NT2/D1 (cell line): ENCODE measurements at regions not wholly inside any gene's neighbourhood (a gene's known extent, or its start where the extent isn't known, plus 50 kb on each side); places are given as distances from the start of the nearest gene placed in this dataset.

Experiments used
- DNase-seq: peaks from one replicate; pipeline ENCODE4 v3.0.0-alpha.2; 2011; ENCODE audit warnings: low read depth, low spot score
- H3K27me3 ChIP-seq: 2 replicates; pipeline ENCODE4 v1.6.0; 2011; ENCODE audit warnings: mild to moderate bottlenecking; ENCODE audit not compliant: insufficient read length, insufficient read depth
- H3K36me3 ChIP-seq: 2 replicates; pipeline ENCODE4 v1.6.1; 2011; ENCODE audit warnings: mild to moderate bottlenecking, low read length, mixed read lengths; ENCODE audit not compliant: insufficient read depth, insufficient read length
- H3K4me1 ChIP-seq: 2 replicates; pipeline ENCODE4 v1.5.1; 2011; ENCODE audit not compliant: insufficient read depth, insufficient read length
- H3K4me3 ChIP-seq: 2 replicates; pipeline ENCODE4 v1.5.1; 2011; ENCODE audit warnings: low read depth; ENCODE audit not compliant: insufficient read length
- H3K9ac ChIP-seq: 2 replicates; pipeline ENCODE4 v1.6.0; 2011; ENCODE audit warnings: low read depth; ENCODE audit not compliant: insufficient read length
- H3K9me3 ChIP-seq: 2 replicates; pipeline ENCODE4 v1.5.1; 2011; ENCODE audit warnings: mild to moderate bottlenecking, low read length; ENCODE audit not compliant: insufficient read depth
- SUZ12 ChIP-seq: IDR thresholded peaks from 2 replicates; pipeline ENCODE4 v1.6.1; 2011; ENCODE audit not compliant: insufficient read length, insufficient read depth; ENCODE audit errors: extremely low read depth
- YY1 ChIP-seq: IDR thresholded peaks from 2 replicates; pipeline ENCODE4 v1.6.1; 2011; ENCODE audit not compliant: insufficient read length, insufficient read depth
- ZNF274 ChIP-seq: IDR thresholded peaks from 2 replicates; pipeline ENCODE4 v1.6.1; 2011; ENCODE audit warnings: mild to moderate bottlenecking, low read depth, low read length

GRCh38 chr15:59953392-59953883 lies 50.7 kb upstream of the FOXB1 start:
- H3K27me3 ChIP-seq = no peaks in the 10 kb centered on the region
- H3K4me1 ChIP-seq = no peaks in the 10 kb centered on the region
- H3K9me3 ChIP-seq = peaks cover 5% of the 10 kb centered on the region; the same call in 1 of the 2 replicates
- H3K4me3 ChIP-seq = no peak overlapping the region
- H3K36me3 ChIP-seq = no peaks in the 10 kb centered on the region
- no peak for DNase-seq
- no peak for TF ChIP-seq ZNF274
- TF ChIP-seq SUZ12 = no peak
- TF ChIP-seq YY1 = no peak
- no peak overlapping the region for H3K9ac ChIP-seq

- H3K9ac ChIP-seq = no peak overlapping the region
- TF ChIP-seq SUZ12 = no peak
- TF ChIP-seq YY1 = no peak
- no peak for TF ChIP-seq ZNF274
- H3K9me3 ChIP-seq = peaks cover under 1% of the 10 kb centered on the region; the same call in 1 of the 2 replicates
- no peaks in the 10 kb centered on the region for H3K27me3 ChIP-seq
- H3K4me1 ChIP-seq = no peaks in the 10 kb centered on the region
- no peak for DNase-seq
- H3K36me3 ChIP-seq = no peaks in the 10 kb centered on the region
- H3K4me3 ChIP-seq = no peak overlapping the region
Measured at GRCh38 chr15:59952960-59953359, 51.2 kb upstream of the FOXB1 start.

GRCh38 chr15:59950603-59951388 lies 53.3 kb upstream of the FOXB1 start:
- H3K9ac ChIP-seq = no peak overlapping the region
- no peaks in the 10 kb centered on the region for H3K9me3 ChIP-seq
- DNase-seq = no peak
- H3K4me1 ChIP-seq = no peaks in the 10 kb centered on the region
- no peak overlapping the region for H3K4me3 ChIP-seq
- no peaks in the 10 kb centered on the region for H3K36me3 ChIP-seq
- TF ChIP-seq ZNF274 (no peak), YY1 (no peak), SUZ12 (no peak)
- no peaks in the 10 kb centered on the region for H3K27me3 ChIP-seq

DNA sequence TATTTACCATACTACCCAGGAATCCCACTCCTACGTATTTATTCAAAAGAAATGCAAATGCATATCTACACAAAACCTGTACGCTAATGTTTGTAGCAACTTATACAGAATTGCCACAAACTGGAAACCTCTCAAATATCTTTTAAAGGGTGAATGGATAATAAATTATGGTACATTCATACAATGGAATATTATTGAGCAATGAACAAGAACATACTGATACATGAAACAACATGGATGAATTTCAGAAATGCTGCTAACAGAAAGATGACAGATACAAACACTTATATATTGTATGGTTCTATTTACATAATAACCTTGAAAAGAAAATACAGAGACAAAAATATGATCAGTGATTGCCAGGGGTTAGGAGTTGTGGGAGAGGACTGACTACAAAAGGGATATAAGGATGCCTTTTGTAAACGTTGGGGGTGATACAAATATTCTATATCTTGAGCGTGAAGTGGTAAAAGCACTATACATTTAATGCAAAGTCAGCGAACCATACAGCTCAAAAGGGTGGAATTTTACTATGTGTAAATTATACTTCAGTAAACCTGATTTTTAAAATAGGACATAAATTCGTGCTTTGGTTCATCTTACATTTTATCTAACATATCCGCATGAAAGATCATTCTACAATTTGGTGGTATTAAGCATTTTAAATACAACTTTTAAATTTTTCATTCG lies 55.0 kb upstream of the FOXB1 start:
- no peak overlapping the region for H3K4me3 ChIP-seq
- H3K9ac ChIP-seq = no peak overlapping the region
- no peaks in the 10 kb centered on the region for H3K36me3 ChIP-seq
- H3K9me3 ChIP-seq = no peaks in the 10 kb centered on the region
- H3K27me3 ChIP-seq = no peaks in the 10 kb centered on the region
- no peak for DNase-seq
- no peaks in the 10 kb centered on the region for H3K4me1 ChIP-seq
- no peak for TF ChIP-seq ZNF274
- TF ChIP-seq SUZ12 = no peak
- TF ChIP-seq YY1 = no peak

DNA sequence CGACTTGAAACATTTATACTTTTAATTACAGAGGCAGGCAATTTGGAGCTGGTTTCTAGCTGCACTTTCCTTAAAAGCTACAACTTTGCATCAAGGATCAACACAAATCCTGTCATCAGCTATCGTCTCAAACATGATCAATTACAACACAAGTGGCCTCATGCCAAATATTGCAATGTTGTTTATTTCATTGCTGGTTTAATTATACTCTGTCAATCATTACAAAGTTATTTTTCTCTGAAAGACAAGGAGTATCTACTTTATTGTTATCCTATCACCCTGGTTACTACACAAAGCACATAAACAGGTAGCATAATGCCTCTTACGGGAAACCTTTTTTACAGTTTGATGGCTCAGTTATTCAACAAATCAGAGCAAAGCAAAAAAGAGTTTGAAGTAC lies 58.0 kb upstream of the FOXB1 start:
- H3K4me3 ChIP-seq = no peak overlapping the region
- no peak for DNase-seq
- no peaks in the 10 kb centered on the region for H3K36me3 ChIP-seq
- H3K9ac ChIP-seq = no peak overlapping the region
- no peaks in the 10 kb centered on the region for H3K27me3 ChIP-seq
- H3K4me1 ChIP-seq = peaks cover 4% of the 10 kb centered on the region
- no peaks in the 10 kb centered on the region for H3K9me3 ChIP-seq
- no peak for TF ChIP-seq SUZ12
- no peak for TF ChIP-seq YY1
- no peak for TF ChIP-seq ZNF274

GRCh38 chr15:59945036-59945435 lies 59.1 kb upstream of the FOXB1 start:
- H3K9me3 ChIP-seq = no peaks in the 10 kb centered on the region
- no peak overlapping the region for H3K9ac ChIP-seq
- H3K4me3 ChIP-seq = no peak overlapping the region
- H3K36me3 ChIP-seq = no peaks in the 10 kb centered on the region
- peaks cover 5% of the 10 kb centered on the region for H3K4me1 ChIP-seq
- TF ChIP-seq ZNF274 = no peak
- TF ChIP-seq SUZ12 = no peak
- no peak for TF ChIP-seq YY1
- no peaks in the 10 kb centered on the region for H3K27me3 ChIP-seq
- no peak for DNase-seq

DNA sequence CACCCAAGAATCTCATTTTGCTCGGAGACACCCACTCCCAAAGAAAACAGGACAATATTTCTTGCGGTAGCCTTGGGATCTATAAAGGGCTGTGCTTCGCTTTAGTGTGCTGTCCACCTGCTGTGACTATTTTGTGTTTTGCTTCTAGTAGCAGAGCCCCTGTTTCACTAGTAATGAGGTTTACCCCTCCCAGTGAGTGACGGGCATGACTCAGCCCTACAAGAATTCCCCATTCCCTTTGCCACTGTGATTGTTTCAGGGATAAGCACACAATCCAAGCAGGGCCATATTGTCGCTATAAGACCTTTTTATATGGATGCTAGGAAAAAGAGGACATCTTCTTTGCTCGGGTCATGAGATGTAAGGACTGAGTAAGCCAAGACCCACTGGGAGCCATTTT lies 62.5 kb upstream of the FOXB1 start:
- DNase-seq = peak; percentile 72
- TF ChIP-seq SUZ12 = no peak
- no peak for TF ChIP-seq ZNF274
- TF ChIP-seq YY1 = no peak
- peaks cover 5% of the 10 kb centered on the region for H3K4me1 ChIP-seq
- H3K27me3 ChIP-seq = no peaks in the 10 kb centered on the region
- H3K36me3 ChIP-seq = no peaks in the 10 kb centered on the region
- H3K9me3 ChIP-seq = no peaks in the 10 kb centered on the region
- no peak overlapping the region for H3K9ac ChIP-seq
- no peak overlapping the region for H3K4me3 ChIP-seq
